Renal cortical epithelial cell (primary cell): ENCODE measurements at regions not wholly inside any gene's neighbourhood (a gene's known extent, or its start where the extent isn't known, plus 50 kb on each side); places are given as distances from the start of the nearest gene placed in this dataset.
A peak's percentile ranks its signal among the peaks of the same experiment; 100 is the strongest.
"Not testable (repeated sequence)": the region's sequence is repeated elsewhere in the genome, so short reads cannot be mapped to it uniquely, and the experiment has no call there.

Experiments used
- DNase-seq: peaks from one replicate; pipeline ENCODE4 v3.0.0-alpha.2; 2011; ENCODE audit warnings: low read depth

DNA sequence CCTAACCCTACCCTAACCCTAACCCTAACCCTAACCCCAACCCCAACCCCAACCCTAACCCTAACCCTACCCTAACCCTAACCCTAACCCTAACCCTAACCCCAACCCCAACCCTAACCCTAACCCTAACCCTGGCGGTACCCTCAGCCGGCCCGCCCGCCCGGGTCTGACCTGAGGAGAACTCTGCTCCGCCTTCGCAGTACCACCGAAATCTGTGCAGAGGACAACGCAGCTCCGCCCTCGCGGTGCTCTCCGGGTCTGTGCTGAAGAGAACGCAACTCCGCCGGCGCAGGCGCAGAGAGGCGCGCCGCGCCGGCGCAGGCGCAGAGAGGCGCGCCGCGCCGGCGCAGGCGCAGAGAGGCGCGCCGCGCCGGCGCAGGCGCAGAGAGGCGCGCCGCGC lies 56.1 kb upstream of the IQSEC3 start:
- not testable (repeated sequence) for DNase-seq

DNA sequence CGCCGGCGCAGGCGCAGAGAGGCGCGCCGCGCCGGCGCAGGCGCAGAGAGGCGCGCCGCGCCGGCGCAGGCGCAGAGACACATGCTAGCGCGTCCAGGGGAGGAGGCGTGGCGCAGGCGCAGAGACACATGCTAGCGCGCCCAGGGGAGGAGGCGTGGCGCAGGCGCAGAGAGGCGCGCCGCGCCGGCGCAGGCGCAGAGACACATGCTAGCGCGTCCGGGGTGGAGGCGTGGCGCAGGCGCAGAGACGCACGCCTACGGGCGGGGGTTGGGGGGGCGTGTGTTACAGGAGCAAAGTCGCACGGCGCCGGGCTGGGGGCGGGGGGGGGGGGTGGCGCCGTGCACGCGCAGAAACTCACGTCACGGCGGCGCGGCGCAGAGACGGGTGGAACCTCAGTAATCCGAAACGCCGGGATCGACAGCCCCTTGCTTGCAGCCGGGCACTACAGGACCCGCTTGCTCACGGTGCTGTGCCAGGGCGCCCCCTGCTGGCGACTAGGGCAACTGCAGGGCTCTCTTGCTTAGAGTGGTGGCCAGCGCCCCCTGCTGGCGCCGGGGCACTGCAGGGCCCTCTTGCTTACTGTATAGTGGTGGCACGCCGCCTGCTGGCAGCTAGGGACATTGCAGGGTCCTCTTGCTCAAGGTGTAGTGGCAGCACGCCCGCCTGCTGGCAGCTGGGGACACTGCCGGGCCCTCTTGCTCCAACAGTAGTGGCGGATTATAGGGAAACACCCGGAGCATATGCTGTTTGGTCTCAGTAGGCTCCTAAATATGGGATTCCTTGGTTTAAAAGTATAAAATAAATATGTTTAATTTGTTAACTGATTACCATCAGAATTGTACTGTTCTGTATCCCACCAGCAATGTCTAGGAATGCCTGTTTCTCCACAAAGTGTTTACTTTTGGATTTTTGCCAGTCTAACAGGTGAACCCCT lies 55.4 kb upstream of the IQSEC3 start:
- DNase-seq, result not testable (repeated sequence)

DNA sequence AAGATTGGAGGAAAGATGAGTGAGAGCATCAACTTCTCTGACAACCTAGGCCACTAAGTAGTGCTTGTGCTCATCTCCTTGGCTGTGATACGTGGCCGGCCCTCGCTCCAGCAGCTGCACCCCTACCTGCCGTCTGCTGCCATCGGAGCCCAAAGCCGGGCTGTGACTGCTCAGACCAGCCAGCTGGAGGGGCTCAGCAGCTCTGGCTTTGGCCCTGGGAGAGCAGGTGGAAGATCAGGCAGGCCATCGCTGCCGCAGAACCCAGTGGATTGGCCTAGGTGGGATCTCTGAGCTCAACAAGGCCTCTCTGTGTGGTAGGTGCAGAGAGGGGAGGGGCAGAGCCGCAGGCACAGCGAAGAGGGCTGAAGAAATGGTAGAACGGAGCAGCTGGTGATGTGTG lies 54.3 kb upstream of the IQSEC3 start:
- not testable (repeated sequence) for DNase-seq

DNA sequence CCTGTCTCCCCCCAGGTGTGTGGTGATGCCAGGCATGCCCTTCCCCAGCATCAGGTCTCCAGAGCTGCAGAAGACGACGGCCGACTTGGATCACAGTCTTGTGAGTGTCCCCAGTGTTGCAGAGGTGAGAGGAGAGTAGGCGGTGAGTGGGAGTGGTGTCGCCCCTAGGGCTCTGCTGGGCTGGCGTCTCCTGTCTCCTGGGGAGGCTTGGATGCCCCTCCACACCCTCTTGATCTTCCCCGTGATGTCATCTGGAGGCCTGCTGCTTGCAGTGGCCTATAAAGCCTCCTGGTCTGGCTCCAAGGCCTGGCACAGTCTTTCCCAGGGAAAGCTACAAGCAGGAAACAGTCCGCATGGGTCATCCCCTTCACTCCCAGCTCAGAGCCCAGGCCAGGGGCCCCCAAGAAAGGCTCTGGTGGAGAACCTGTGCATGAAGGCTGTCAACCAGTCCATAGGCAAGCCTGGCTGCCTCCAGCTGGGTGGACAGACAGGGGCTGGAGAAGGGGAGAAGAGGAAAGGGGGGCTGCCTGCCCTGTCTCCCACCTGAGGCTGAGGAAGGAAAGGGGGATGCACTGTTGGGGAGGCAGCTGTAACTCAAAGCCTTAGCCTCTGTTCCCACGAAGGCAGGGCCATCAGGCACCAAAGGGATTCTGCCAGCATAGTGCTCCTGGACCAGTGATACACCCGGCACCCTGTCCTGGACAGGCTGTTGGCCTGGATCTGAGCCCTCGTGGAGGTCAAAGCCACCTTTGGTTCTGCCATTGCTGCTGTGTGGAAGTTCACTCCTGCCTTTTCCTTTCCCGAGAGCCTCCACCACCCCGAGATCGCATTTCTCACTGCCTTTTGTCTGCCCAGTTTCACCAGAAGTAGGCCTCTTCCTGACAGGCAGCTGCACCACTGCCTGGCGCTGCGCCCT lies 53.6 kb upstream of the IQSEC3 start:
- not testable (repeated sequence) for DNase-seq

DNA sequence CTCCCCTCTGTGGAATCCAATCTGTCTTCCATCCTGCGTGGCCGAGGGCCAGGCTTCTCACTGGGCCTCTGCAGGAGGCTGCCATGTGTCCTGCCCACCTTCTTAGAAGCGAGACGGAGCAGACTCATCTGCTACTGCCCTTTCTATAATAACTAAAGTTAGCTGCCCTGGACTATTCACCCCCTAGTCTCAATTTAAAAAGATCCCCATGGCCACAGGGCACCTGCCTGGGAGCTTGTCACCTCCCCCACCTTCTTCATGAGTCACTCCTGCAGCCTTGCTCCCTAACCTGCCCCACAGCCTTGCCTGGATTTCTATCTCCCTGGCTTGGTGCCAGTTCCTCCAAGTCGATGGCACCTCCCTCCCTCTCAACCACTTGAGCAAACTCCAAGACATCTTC lies 52.7 kb upstream of the IQSEC3 start:
- peak; percentile 22 for DNase-seq

DNA sequence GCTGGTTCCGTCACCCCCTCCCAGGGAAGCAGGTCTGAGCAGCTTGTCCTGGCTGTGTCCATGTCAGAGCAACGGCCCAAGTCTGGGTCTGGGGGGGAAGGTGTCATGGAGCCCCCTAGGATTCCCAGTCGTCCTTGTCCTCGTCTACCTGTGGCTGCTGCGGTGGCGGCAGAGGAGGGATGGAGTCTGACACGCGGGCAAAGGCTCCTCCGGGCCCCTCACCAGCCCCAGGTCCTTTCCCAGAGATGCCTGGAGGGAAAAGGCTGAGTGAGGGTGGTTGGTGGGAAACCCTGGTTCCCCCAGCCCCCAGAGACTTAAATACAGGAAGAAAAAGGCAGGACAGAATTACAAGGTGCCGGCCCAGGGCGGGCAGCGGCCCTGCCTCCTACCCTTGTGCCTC lies 51.9 kb upstream of the IQSEC3 start:
- not testable (repeated sequence) for DNase-seq

DNA sequence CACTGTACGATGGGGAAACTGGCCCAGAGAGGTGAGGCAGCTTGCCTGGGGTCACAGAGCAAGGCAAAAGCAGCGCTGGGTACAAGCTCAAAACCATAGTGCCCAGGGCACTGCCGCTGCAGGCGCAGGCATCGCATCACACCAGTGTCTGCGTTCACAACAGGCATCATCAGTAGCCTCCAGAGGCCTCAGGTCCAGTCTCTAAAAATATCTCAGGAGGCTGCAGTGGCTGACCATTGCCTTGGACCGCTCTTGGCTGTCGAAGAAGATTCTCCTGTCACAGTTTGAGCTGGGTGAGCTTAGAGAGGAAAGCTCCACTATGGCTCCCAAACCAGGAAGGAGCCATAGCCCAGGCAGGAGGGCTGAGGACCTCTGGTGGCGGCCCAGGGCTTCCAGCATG lies 51.2 kb upstream of the IQSEC3 start:
- not testable (repeated sequence) for DNase-seq

DNA sequence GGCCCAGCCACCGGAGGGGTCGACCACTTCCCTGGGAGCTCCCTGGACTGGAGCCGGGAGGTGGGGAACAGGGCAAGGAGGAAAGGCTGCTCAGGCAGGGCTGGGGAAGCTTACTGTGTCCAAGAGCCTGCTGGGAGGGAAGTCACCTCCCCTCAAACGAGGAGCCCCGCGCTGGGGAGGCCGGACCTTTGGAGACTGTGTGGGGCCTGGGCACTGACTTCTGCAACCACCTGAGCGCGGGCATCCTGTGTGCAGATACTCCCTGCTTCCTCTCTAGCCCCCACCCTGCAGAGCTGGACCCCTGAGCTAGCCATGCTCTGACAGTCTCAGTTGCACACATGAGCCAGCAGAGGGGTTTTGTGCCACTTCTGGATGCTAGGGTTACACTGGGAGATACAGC lies 50.5 kb upstream of the IQSEC3 start:
- not testable (repeated sequence) for DNase-seq

DNA sequence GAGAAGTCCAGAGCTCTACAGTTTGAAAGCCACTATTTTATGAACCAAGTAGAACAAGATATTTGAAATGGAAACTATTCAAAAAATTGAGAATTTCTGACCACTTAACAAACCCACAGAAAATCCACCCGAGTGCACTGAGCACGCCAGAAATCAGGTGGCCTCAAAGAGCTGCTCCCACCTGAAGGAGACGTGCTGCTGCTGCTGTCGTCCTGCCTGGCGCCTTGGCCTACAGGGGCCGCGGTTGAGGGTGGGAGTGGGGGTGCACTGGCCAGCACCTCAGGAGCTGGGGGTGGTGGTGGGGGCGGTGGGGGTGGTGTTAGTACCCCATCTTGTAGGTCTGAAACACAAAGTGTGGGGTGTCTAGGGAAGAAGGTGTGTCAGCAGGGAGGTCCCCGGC lies 50.0 kb upstream of the IQSEC3 start:
- DNase-seq, result not testable (repeated sequence)
